ENCODE measurements at regions not wholly inside any gene's neighbourhood (a gene's known extent, or its start where the extent isn't known, plus 50 kb on each side); places are given as distances from the start of the nearest gene placed in this dataset.

DNA sequence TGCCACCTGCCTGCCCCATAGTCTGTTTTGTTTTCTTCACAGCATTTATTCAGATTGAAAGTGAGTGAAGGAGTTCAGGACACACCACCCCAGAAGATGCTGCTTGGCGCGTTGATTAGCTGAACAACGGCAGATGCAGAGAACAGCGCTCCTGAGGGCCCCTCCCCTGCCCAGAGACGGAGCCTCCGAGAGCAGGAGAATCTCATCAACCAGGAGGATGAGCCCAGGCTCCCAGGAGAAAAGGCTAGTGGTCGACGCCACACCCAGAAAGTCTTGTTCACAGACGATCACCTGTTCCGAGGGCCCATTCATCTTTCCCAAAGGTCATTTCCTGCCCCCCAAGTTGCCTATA, 180.4 kb upstream of the PPP1R26 start:
- TF ChIP-seq, protein P1, sequence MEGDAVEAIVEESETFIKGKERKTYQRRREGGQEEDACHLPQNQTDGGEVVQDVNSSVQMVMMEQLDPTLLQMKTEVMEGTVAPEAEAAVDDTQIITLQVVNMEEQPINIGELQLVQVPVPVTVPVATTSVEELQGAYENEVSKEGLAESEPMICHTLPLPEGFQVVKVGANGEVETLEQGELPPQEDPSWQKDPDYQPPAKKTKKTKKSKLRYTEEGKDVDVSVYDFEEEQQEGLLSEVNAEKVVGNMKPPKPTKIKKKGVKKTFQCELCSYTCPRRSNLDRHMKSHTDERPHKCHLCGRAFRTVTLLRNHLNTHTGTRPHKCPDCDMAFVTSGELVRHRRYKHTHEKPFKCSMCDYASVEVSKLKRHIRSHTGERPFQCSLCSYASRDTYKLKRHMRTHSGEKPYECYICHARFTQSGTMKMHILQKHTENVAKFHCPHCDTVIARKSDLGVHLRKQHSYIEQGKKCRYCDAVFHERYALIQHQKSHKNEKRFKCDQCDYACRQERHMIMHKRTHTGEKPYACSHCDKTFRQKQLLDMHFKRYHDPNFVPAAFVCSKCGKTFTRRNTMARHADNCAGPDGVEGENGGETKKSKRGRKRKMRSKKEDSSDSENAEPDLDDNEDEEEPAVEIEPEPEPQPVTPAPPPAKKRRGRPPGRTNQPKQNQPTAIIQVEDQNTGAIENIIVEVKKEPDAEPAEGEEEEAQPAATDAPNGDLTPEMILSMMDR (optimal IDR thresholded peaks at IDR 0.05 in 1 of 3, IDR thresholded peaks at IDR 0.05 in 1 of 3, conservative IDR thresholded peaks at IDR 0.05 in 1 of 3; ENCODE audit: extremely low read depth in 1 of 3, insufficient read depth in 2 of 3, low read length in 3 of 3): no peak
- no peak for TF ChIP-seq EZH2 (IDR thresholded peaks at IDR 0.05; ENCODE audit: low read length)

All from keratinocyte (primary cell).